BE2C (cell line): ENCODE measurements at regions not wholly inside any gene's neighbourhood (a gene's known extent, or its start where the extent isn't known, plus 50 kb on each side); places are given as distances from the start of the nearest gene placed in this dataset.
A peak's percentile ranks its signal among the peaks of the same experiment; 100 is the strongest.
"Not testable (repeated sequence)": the region's sequence is repeated elsewhere in the genome, so short reads cannot be mapped to it uniquely, and the experiment has no call there.

Experiments
- DNase-seq: peaks from one replicate; pipeline ENCODE4 v3.0.0-alpha.2; 2020
- H3K27me3 ChIP-seq: fragments of 250-450 bp; sonication (Bioruptor Pico); 2 replicates; pipeline ENCODE4 v1.5.1; 2020; ENCODE audit warnings: mild to moderate bottlenecking
- H3K36me3 ChIP-seq: fragments of 250-450 bp; sonication (Bioruptor Pico); 2 replicates; pipeline ENCODE4 v1.5.1; 2020; ENCODE audit warnings: mild to moderate bottlenecking
- H3K4me1 ChIP-seq: fragments of 250-450 bp; sonication (Bioruptor Pico); 2 replicates; pipeline ENCODE4 v1.5.1; 2020
- H3K4me3 ChIP-seq: 2 replicates; pipeline ENCODE4 v1.5.1; 2011; ENCODE audit warnings: low read depth, low read length
- H3K9me3 ChIP-seq: fragments of 250-450 bp; sonication (Bioruptor Pico); 2 replicates; pipeline ENCODE4 v1.5.1; 2020
- CTCF ChIP-seq: IDR thresholded peaks from 2 replicates; pipeline ENCODE4 v1.5.1; 2012; ENCODE audit warnings: mild to moderate bottlenecking, low read depth, low read length

- Histone ChIP-seq H3K4me1 (peaks cover 33% of the 10 kb centered on the region), H3K4me3 (peak overlapping the region; percentile 27), H3K36me3 (no peaks in the 10 kb centered on the region), H3K27me3 (no peaks in the 10 kb centered on the region), H3K9me3 (no peaks in the 10 kb centered on the region)
- DNase-seq, result peak; percentile 98
- no peak for TF ChIP-seq CTCF
Observed at GRCh38 chr5:154603953-154604679, 126.1 kb upstream of the HAND1 start.

- no peak overlapping the region for H3K4me3 ChIP-seq
- H3K9me3 ChIP-seq, result no peaks in the 10 kb centered on the region
- H3K27me3 ChIP-seq, result no peaks in the 10 kb centered on the region
- DNase-seq, result no peak
- no peak for TF ChIP-seq CTCF
- no peaks in the 10 kb centered on the region for H3K36me3 ChIP-seq
- H3K4me1 ChIP-seq, result peaks cover 27% of the 10 kb centered on the region
Observed at GRCh38 chr5:154603485-154603884, 125.5 kb upstream of the HAND1 start.

DNA sequence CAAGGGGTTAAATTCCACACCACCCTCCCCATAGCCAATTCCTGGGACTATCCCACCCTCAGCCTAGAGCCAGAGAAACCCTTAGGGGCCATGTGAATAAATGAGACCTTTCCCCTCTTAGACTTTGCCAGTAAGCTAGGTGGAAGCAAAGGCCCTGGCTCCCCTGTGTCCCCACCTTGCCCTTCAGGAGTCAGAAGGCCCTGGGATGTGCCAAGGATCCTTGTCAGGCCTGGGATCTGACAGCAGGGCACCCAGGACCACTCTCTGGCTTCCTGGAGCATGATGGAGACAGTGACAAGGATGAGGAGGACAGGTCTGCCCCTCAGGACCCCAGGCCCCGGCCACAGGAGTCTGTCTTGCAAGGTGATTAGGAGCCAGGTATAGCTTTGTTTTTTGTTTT is 125.0 kb upstream of the HAND1 start:
- no peak for DNase-seq
- no peak overlapping the region for H3K4me3 ChIP-seq
- H3K4me1 ChIP-seq, result peaks cover 22% of the 10 kb centered on the region
- H3K27me3 ChIP-seq, result no peaks in the 10 kb centered on the region
- no peaks in the 10 kb centered on the region for H3K36me3 ChIP-seq
- no peaks in the 10 kb centered on the region for H3K9me3 ChIP-seq
- TF ChIP-seq CTCF, result no peak

- no peak for DNase-seq
- H3K36me3 ChIP-seq, result no peaks in the 10 kb centered on the region
- H3K27me3 ChIP-seq, result no peaks in the 10 kb centered on the region
- peaks cover 14% of the 10 kb centered on the region for H3K4me1 ChIP-seq
- H3K4me3 ChIP-seq, result no peak overlapping the region
- TF ChIP-seq CTCF, result no peak
- H3K9me3 ChIP-seq, result no peaks in the 10 kb centered on the region
Observed at GRCh38 chr5:154601014-154601413, 123.0 kb upstream of the HAND1 start.

GRCh38 chr5:154598021-154598420 is 120.0 kb upstream of the HAND1 start:
- Histone ChIP-seq H3K9me3 (no peaks in the 10 kb centered on the region; the same call in 1 of the 2 replicates), H3K4me1 (peaks cover 7% of the 10 kb centered on the region), H3K27me3 (no peaks in the 10 kb centered on the region), H3K4me3 (no peak overlapping the region), H3K36me3 (no peaks in the 10 kb centered on the region)
- DNase-seq, result no peak
- TF ChIP-seq CTCF, result no peak

GRCh38 chr5:154596844-154597243 is 118.8 kb upstream of the HAND1 start:
- H3K27me3 ChIP-seq, H3K36me3 ChIP-seq, H3K9me3 ChIP-seq, DNase-seq, H3K4me3 ChIP-seq, H3K4me1 ChIP-seq: not testable (repeated sequence)

DNA sequence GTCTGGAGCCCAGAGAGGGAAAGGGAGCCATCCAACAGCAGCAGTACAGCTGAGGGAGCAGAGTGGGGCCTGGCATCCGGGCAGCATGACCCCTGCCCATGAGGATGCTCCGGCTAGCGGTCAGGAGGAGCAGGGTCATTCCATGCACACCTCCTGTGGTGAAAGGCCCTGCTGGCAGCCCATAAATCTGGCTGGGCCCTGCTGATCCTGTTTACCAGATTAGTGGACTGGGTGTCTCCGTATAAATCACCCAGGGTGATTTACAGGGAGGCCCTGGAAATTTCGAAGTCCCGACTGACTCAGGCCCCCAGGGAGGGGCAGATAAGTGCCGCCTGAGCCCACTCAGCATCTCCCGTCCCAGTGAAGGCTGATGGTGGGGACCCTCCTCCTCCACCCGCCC is 117.6 kb upstream of the HAND1 start:
- Histone ChIP-seq H3K4me1 (no peaks in the 10 kb centered on the region), H3K4me3 (no peak overlapping the region), H3K36me3 (no peaks in the 10 kb centered on the region), H3K27me3 (no peaks in the 10 kb centered on the region), H3K9me3 (no peaks in the 10 kb centered on the region; the same call in 1 of the 2 replicates)
- TF ChIP-seq CTCF, result no peak
- DNase-seq, result peak; percentile 39
